Smooth muscle cell (in vitro differentiated cells): ENCODE measurements at regions not wholly inside any gene's neighbourhood (a gene's known extent, or its start where the extent isn't known, plus 50 kb on each side); places are given as distances from the start of the nearest gene placed in this dataset.

Experiments
- DNase-seq: peaks from one replicate; lab custom pipeline; 2025; ENCODE audit not compliant: unreplicated experiment; lab: John Stamatoyannopoulos, UW
- H2AFZ ChIP-seq: fragments of 200-600 bp; sonication (generic); 2 replicates; pipeline ENCODE4 v1.6.0; 2016; ENCODE audit warnings: antibody characterized with exemption, low read depth, mild to moderate bottlenecking
- H3F3A ChIP-seq: fragments of 200-600 bp; sonication (generic); 2 replicates; pipeline ENCODE4 v1.6.0; 2017; ENCODE audit warnings: antibody characterized with exemption, low read depth
- H3K27ac ChIP-seq: fragments of 200-600 bp; sonication (generic); 2 replicates; pipeline ENCODE4 v1.5.1; 2016; ENCODE audit warnings: low read depth, mild to moderate bottlenecking
- H3K27me3 ChIP-seq: fragments of 200-600 bp; sonication (generic); 2 replicates; pipeline ENCODE4 v1.6.1; 2016; ENCODE audit warnings: low read depth, mild to moderate bottlenecking
- H3K36me3 ChIP-seq: fragments of 200-600 bp; sonication (generic); 2 replicates; pipeline ENCODE4 v1.5.1; 2016; ENCODE audit warnings: low read depth
- H3K4me1 ChIP-seq: fragments of 200-600 bp; sonication (generic); 2 replicates; pipeline ENCODE4 v1.5.1; 2016; ENCODE audit warnings: low read depth
- H3K4me2 ChIP-seq: fragments of 200-600 bp; sonication (generic); 2 replicates; pipeline ENCODE4 v1.6.0; 2016; ENCODE audit warnings: mild to moderate bottlenecking
- H3K4me3 ChIP-seq: fragments of 200-600 bp; sonication (generic); 2 replicates; pipeline ENCODE4 v1.5.1; 2016; ENCODE audit warnings: mild to moderate bottlenecking
- H3K79me2 ChIP-seq: fragments of 200-600 bp; sonication (generic); 2 replicates; pipeline ENCODE4 v1.6.0; 2016; ENCODE audit warnings: low read depth, mild to moderate bottlenecking
- H3K9ac ChIP-seq: fragments of 200-600 bp; sonication (generic); 2 replicates; pipeline ENCODE4 v1.6.0; 2016; ENCODE audit warnings: low read depth
- H3K9me3 ChIP-seq: fragments of 200-600 bp; sonication (generic); replicated peaks from 2 replicates; pipeline ENCODE4 v1.5.1; 2016; ENCODE audit warnings: low read depth
- H4K20me1 ChIP-seq: fragments of 200-600 bp; sonication (generic); 2 replicates; pipeline ENCODE4 v1.6.0; 2016; ENCODE audit warnings: low read depth
- WGBS: methylation state at CpG from one replicate; pipeline ENCODE4 v1.1.7; 2016; ENCODE audit warnings: low lambda C conversion rate; 5-methylcytosine and 5-hydroxymethylcytosine counted together
- TF ChIP-seq, protein P1 (sequence below): fragments of 200-600 bp; sonication (generic); IDR thresholded peaks from 2 replicates; pipeline ENCODE4 v1.5.1; 2017; ENCODE audit warnings: borderline replicate concordance, mild to moderate bottlenecking, antibody characterized with exemption; ENCODE audit not compliant: insufficient read depth, poor library complexity, severe bottlenecking

DNA sequence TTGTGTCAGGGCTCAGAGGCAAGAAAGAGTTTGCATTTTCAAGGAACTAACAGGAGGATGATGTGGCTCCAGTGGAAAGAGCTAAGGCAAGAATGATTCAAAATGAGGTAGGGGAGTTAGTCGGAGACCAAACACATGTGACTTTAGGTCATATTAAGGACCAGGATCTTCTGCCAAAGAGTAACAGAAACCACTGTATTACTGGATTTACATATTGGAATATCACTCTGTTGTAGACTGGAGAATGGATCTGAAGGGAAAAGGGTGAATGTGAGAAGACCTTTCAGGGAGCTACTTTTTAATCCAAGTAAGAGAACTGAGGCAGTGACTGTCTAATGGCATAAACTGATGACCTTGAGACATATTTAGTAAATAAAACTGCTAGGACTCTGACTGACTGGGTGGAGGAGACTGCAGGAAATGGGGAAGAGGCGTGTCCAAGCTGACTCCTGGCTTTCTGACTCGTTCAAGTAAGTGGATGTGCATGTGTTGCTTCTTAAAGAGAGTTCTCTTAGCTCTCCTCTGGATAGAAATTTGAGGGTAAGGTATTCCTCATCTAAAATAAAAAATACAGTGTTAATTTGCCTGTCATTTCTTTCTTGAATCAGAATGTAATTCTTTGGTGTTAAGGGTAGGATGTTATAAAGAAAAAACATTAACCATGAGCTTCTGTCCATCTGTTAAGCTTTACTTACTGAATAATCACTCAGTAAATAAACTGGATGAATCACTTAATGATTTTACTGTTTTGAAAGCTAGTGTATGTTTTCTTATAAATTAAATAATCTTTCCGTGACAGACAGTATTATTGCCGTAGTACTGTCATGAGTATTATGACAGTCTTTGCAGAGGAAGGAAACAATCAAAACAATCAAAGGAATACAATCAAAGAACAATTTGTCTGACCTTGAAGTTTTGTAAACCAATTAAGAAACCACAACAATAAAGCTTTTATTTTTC, 58.3 kb upstream of the CFAP20DC start:
- Histone ChIP-seq H3K9me3 (no peaks in the 10 kb centered on the region), H3F3A (no peaks in the 10 kb centered on the region), H3K9ac (no peak overlapping the region), H3K4me2 (no peak overlapping the region), H3K4me1 (no peaks in the 10 kb centered on the region), H3K27ac (no peak overlapping the region), H2AFZ (peak overlapping the region; percentile 42), H3K27me3 (no peaks in the 10 kb centered on the region), H3K36me3 (no peaks in the 10 kb centered on the region), H3K79me2 (no peaks in the 10 kb centered on the region), H4K20me1 (no peaks in the 10 kb centered on the region), H3K4me3 (no peak overlapping the region)
- DNase-seq, result no peak
- 67% methylated on average over 5 of the region's 5 CpGs for WGBS
- TF ChIP-seq, protein P1, sequence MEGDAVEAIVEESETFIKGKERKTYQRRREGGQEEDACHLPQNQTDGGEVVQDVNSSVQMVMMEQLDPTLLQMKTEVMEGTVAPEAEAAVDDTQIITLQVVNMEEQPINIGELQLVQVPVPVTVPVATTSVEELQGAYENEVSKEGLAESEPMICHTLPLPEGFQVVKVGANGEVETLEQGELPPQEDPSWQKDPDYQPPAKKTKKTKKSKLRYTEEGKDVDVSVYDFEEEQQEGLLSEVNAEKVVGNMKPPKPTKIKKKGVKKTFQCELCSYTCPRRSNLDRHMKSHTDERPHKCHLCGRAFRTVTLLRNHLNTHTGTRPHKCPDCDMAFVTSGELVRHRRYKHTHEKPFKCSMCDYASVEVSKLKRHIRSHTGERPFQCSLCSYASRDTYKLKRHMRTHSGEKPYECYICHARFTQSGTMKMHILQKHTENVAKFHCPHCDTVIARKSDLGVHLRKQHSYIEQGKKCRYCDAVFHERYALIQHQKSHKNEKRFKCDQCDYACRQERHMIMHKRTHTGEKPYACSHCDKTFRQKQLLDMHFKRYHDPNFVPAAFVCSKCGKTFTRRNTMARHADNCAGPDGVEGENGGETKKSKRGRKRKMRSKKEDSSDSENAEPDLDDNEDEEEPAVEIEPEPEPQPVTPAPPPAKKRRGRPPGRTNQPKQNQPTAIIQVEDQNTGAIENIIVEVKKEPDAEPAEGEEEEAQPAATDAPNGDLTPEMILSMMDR, result no peak

DNA sequence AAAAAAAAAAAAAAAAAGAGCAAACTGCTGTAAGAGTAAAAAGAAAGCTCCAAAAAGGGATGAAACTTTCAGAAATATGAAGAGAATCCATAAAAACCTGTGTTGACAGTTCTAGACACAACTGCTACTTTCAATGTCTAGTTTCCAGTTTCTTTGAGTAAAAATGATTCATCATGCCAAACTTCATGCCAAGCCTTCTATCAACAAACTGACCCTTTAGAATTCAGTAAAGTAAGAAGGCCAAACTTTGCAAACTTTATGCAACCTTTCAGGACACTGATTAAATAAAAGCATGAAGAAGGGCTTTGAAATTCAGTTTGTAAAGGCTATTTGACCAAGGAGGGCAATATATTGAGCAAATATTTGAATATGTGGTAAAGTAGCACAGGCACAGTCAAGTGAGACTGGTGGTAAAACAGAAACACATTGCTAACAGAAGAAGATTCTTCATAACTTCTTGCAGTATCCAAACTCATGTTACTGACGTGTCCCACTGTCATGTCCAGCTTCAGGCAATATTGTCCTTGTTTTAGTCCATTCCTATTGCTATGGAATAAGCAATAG, 56.3 kb upstream of the CFAP20DC start:
- H2AFZ ChIP-seq, result no peak overlapping the region
- no peaks in the 10 kb centered on the region for H3K27me3 ChIP-seq
- H3K79me2 ChIP-seq, result no peaks in the 10 kb centered on the region
- H3K4me3 ChIP-seq, result no peak overlapping the region
- no peaks in the 10 kb centered on the region for H3K9me3 ChIP-seq
- TF ChIP-seq, protein P1, result no peak
- no peak for DNase-seq
- no peaks in the 10 kb centered on the region for H3K36me3 ChIP-seq
- H3K4me2 ChIP-seq, result no peak overlapping the region
- H4K20me1 ChIP-seq, result no peaks in the 10 kb centered on the region
- H3K9ac ChIP-seq, result no peak overlapping the region
- H3K27ac ChIP-seq, result no peak overlapping the region
- WGBS, result 97% methylated on average over 1 of the region's 1 CpG
- H3F3A ChIP-seq, result peaks cover 4% of the 10 kb centered on the region
- H3K4me1 ChIP-seq, result peaks cover 8% of the 10 kb centered on the region

DNA sequence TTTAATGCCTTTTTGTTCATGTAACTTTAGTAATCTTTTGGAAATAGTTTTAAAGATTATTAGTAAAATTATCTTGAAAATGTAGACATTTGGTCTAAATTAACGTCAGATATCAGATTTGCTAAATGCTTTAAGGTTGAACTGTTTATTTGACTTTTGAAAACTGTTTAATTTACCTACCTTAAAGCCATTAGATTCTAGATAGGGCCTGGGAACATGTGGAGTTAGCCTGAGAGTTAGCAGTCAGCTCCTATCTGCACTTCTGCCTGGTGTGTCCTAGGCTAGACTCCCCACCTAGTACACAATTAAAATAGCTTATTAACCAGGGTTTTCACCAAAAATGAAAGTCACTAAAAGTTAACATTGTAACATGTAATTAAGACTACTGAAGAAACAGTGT, 53.7 kb upstream of the CFAP20DC start:
- TF ChIP-seq, protein P1, result no peak
- Histone ChIP-seq H3K4me2 (no peak overlapping the region), H3K4me1 (peaks cover 8% of the 10 kb centered on the region), H3K27ac (no peak overlapping the region), H3K79me2 (no peaks in the 10 kb centered on the region), H2AFZ (no peak overlapping the region), H3K36me3 (no peaks in the 10 kb centered on the region), H4K20me1 (no peaks in the 10 kb centered on the region), H3K4me3 (no peak overlapping the region), H3K9me3 (no peaks in the 10 kb centered on the region), H3K27me3 (no peaks in the 10 kb centered on the region), H3K9ac (no peak overlapping the region), H3F3A (peaks cover 4% of the 10 kb centered on the region)
- DNase-seq, result no peak
- WGBS, result 88% methylated on average over 1 of the region's 1 CpG
